ENCODE measurements at regions not wholly inside any gene's neighbourhood (a gene's known extent, or its start where the extent isn't known, plus 50 kb on each side); places are given as distances from the start of the nearest gene placed in this dataset.

DNA sequence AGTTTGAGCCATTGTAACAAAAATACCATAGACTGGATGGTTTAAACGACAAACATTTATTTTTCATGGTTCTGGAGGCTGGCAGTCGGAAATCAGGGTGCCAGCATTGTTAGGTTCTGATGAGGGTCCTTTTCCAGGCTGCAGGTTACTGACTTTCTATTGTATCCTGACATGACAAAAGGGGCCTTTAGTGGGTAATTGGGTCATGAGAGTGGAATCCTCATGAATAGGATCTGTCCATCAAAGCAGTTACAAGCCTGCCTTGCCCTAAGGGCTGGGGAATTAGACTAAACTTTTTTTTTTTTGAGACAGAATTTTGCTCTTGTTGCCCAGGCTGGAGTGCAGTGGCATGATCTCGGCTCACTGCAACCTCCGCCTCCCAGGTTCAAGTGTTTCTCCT, 347.9 kb upstream of the TSHZ2 start:
- TF ChIP-seq EZH2phosphoT487 (IDR thresholded peaks at IDR 0.05; ENCODE audit: low read length) = no peak
- TF ChIP-seq, protein P1, sequence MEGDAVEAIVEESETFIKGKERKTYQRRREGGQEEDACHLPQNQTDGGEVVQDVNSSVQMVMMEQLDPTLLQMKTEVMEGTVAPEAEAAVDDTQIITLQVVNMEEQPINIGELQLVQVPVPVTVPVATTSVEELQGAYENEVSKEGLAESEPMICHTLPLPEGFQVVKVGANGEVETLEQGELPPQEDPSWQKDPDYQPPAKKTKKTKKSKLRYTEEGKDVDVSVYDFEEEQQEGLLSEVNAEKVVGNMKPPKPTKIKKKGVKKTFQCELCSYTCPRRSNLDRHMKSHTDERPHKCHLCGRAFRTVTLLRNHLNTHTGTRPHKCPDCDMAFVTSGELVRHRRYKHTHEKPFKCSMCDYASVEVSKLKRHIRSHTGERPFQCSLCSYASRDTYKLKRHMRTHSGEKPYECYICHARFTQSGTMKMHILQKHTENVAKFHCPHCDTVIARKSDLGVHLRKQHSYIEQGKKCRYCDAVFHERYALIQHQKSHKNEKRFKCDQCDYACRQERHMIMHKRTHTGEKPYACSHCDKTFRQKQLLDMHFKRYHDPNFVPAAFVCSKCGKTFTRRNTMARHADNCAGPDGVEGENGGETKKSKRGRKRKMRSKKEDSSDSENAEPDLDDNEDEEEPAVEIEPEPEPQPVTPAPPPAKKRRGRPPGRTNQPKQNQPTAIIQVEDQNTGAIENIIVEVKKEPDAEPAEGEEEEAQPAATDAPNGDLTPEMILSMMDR (IDR thresholded peaks at IDR 0.05; ENCODE audit: low read length) = no peak
- TF ChIP-seq EZH2 (optimal IDR thresholded peaks at IDR 0.05; ENCODE audit: low read depth, low read length) = no peak

Measured in MM.1S (cell line).